ENCODE measurements at regions not wholly inside any gene's neighbourhood (a gene's known extent, or its start where the extent isn't known, plus 50 kb on each side); places are given as distances from the start of the nearest gene placed in this dataset.

DNA sequence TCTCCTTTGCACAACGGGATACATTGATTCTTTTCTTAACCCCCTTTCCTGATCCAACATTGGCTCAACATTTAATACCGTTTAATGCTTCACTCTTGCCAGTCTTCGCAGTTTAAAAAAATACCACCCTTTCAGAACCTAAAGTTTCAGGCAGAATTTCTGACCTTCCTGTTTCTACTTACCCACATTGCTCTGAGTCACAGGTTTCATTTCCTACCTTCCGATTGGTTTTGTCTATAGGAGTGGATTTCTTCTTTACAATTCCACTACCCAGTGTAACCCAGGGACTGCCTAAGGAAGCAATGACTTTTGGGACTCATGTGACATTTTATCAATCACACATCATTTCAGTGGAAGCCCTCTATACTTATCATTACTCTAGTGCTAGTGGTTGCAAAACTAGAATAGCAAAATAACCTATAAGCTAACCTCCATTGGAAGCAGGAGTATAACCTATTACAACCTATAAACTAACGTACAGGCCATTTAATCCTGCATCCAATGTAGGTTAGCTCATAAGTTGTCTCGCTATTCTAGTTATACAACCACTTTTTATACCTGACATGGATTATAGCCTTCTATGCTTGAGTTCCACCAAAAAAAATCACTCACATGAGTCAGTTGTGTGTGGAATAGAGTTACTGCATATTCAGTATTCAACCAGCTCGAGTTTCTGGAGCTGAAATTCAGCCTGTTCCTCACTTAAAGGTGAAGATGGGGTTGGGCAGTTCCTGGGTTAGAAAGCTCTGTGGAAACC, 64.9 kb upstream of the KITLG start:
- no peak overlapping the region for H3K4me3 Mint-ChIP-seq
- TF ChIP-seq, protein P1, sequence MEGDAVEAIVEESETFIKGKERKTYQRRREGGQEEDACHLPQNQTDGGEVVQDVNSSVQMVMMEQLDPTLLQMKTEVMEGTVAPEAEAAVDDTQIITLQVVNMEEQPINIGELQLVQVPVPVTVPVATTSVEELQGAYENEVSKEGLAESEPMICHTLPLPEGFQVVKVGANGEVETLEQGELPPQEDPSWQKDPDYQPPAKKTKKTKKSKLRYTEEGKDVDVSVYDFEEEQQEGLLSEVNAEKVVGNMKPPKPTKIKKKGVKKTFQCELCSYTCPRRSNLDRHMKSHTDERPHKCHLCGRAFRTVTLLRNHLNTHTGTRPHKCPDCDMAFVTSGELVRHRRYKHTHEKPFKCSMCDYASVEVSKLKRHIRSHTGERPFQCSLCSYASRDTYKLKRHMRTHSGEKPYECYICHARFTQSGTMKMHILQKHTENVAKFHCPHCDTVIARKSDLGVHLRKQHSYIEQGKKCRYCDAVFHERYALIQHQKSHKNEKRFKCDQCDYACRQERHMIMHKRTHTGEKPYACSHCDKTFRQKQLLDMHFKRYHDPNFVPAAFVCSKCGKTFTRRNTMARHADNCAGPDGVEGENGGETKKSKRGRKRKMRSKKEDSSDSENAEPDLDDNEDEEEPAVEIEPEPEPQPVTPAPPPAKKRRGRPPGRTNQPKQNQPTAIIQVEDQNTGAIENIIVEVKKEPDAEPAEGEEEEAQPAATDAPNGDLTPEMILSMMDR (IDR thresholded peaks at IDR 0.05; ENCODE audit: unreplicated experiment in 3 of 3) = no peak
- H3K4me1 Mint-ChIP-seq = no peaks in the 10 kb centered on the region
- H3K27ac Mint-ChIP-seq = no peak overlapping the region
- H3K36me3 Mint-ChIP-seq (ENCODE audit: low read depth) = no peaks in the 10 kb centered on the region
- H3K9me3 Mint-ChIP-seq = no peaks in the 10 kb centered on the region
- H3K27me3 Mint-ChIP-seq (ENCODE audit: low read depth) = no peaks in the 10 kb centered on the region

DNA sequence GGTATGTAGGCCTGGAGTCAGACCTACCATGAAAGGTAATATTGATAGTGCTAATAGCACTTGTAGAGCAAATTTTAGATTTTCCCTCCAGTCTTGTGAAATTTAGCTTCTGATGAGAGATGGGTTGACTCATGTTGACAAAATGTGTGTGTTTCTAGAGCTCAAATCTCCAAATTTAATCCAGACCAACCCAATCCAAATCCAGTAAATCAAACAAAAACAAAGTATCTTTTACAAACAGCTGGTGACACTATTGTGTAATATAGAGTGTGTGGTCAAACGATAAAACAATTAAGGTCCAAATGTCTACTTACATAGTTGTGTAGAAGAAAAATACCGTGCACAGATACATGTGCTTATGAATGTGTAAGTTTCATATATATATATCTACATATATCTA, 63.4 kb upstream of the KITLG start:
- H3K36me3 Mint-ChIP-seq (ENCODE audit: low read depth) = no peaks in the 10 kb centered on the region
- no peak overlapping the region for H3K27ac Mint-ChIP-seq
- peaks cover 8% of the 10 kb centered on the region for H3K4me1 Mint-ChIP-seq
- peaks cover under 1% of the 10 kb centered on the region for H3K27me3 Mint-ChIP-seq (ENCODE audit: low read depth)
- no peaks in the 10 kb centered on the region for H3K9me3 Mint-ChIP-seq
- TF ChIP-seq, protein P1 (IDR thresholded peaks at IDR 0.05; ENCODE audit: unreplicated experiment in 3 of 3) = no peak
- no peak overlapping the region for H3K4me3 Mint-ChIP-seq

DNA sequence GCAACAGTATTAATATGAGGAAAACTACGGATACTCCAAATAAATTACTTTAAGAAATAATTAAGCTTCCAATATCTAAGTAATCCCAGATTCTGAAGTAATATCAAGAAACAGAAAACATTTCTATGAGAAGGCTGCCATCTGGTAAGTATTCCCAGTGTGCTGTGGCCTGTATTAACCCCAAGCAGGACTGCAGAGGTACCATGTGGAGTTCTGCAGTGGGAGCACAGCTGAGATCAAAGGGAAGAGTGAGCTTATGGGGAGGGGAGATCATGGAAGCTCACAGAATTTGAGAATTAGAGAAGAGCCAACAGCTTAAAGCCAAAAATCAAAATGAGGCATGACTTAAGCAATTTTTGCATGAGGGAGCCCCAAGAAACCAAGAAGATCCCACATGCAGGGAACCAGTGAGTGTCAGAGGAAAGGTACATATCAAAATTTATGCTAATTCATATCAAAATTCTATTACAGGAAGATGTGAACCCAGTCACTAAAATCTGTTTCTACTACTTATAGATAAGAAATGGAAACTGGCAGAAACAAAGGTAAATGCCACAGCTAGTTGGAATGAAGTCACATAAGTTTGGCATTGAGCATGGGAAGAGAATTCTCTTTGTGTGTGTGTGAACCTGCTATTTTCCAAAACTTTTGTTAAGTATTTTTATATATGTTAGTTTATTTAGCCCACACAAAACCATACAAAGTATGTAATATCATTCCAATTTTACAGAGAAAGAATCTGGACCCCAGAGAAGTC, 62.6 kb upstream of the KITLG start:
- Mint-ChIP-seq H3K4me3 (no peak overlapping the region), H3K4me1 (peaks cover 13% of the 10 kb centered on the region), H3K36me3 (ENCODE audit: low read depth) (no peaks in the 10 kb centered on the region), H3K27me3 (ENCODE audit: low read depth) (peaks cover 4% of the 10 kb centered on the region), H3K27ac (no peak overlapping the region), H3K9me3 (no peaks in the 10 kb centered on the region)
- TF ChIP-seq, protein P1 (IDR thresholded peaks at IDR 0.05; ENCODE audit: unreplicated experiment in 3 of 3) = no peak

DNA sequence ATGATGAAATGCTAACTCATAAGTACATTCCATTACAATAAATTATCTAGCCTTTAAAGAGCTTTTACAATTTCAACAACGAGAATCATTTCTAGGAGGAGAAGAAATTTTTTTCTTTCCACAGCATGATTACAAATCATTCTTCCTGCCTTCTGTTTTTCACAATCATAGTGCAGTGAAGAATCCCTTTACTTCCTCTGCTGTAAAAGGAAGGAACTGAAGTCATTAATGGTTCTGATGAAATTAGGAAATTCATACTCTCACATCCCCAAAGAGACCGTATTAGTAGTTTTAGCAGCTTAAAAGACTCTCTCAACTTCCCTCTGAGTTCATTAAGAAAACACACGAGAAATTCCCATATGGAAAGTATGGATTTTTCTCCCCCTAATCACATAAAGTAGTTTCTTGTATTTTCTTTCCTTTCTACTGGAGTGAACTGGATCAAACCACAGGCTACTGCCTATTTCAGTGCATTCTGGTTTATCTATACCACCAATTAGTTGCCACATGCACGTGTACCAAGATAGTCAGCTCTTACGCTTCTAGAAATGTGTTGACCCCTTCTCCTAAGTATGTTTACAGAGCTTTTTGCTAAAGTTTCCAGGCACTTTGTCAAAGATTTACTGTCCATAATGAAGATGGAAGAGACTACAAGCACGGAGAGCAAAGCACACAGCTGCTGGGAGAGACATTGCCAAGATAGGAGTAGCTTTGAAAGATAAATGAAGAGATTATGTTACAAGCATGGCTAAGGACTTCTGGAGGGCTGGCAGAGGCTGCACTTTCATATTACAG, 58.9 kb upstream of the KITLG start:
- Mint-ChIP-seq H3K9me3 (no peaks in the 10 kb centered on the region), H3K4me1 (peaks cover 13% of the 10 kb centered on the region), H3K27me3 (ENCODE audit: low read depth) (peaks cover 4% of the 10 kb centered on the region), H3K36me3 (ENCODE audit: low read depth) (no peaks in the 10 kb centered on the region), H3K27ac (peak overlapping the region; percentile 28 to 80 (median 42)), H3K4me3 (peak overlapping the region; percentile 2 to 14 (median 4))
- TF ChIP-seq, protein P1 (IDR thresholded peaks at IDR 0.05; ENCODE audit: unreplicated experiment in 3 of 3) = no peak

DNA sequence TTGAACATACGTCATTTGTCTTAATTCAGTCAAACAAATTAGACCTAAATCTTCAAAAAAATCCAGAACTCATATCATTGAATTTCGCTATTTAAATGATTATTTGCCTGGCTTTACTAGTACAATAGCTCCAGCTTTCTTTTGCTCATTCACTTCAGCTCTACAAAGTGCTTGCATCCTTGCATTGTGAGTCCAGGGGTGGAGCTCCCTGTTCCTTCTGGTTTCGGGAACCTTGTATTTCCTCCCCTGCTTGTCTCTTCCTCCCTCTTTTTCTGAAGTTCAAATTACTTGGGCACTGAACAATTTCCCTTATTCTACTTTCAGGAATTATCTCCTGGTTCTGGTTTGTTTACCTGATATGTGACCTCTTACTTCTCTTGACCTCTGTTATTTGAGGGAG, 58.1 kb upstream of the KITLG start:
- Mint-ChIP-seq H3K27ac (peak overlapping the region; percentile 8 to 58 (median 27)), H3K4me1 (peaks cover 13% of the 10 kb centered on the region), H3K4me3 (no peak overlapping the region), H3K9me3 (no peaks in the 10 kb centered on the region), H3K27me3 (ENCODE audit: low read depth) (peaks cover 4% of the 10 kb centered on the region), H3K36me3 (ENCODE audit: low read depth) (no peaks in the 10 kb centered on the region)
- TF ChIP-seq, protein P1 (IDR thresholded peaks at IDR 0.05; ENCODE audit: unreplicated experiment in 3 of 3) = no peak
